ENCODE measurements at regions not wholly inside any gene's neighbourhood (a gene's known extent, or its start where the extent isn't known, plus 50 kb on each side); places are given as distances from the start of the nearest gene placed in this dataset.

DNA sequence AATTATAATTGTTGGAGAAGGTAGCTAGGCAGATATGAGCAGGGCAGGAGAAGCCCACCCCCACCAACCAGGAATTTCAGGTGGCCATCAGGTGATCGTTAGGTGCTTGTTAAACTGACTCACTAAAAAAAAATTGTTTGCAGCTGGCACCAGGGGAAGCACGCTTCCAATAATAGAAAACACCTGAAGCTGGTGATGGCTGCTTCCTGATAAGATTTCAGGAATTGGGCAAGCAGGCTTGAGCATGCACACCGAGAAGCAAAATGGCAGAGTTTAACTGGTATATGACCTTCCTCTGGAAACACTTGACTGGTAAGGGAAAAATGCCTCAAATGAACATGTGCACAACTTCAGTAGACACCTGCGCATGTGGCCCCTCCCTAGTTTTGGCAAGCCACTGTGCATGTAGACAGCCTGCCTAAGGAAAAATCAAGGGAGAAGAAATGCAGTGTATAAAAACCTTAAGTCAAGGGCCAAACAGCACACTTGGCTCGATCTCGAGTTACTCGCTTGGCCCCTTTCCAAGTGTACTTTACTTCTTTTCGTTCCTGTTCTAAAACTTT, 292.8 kb downstream of the CCDC85A start:
- TF ChIP-seq, protein P1, sequence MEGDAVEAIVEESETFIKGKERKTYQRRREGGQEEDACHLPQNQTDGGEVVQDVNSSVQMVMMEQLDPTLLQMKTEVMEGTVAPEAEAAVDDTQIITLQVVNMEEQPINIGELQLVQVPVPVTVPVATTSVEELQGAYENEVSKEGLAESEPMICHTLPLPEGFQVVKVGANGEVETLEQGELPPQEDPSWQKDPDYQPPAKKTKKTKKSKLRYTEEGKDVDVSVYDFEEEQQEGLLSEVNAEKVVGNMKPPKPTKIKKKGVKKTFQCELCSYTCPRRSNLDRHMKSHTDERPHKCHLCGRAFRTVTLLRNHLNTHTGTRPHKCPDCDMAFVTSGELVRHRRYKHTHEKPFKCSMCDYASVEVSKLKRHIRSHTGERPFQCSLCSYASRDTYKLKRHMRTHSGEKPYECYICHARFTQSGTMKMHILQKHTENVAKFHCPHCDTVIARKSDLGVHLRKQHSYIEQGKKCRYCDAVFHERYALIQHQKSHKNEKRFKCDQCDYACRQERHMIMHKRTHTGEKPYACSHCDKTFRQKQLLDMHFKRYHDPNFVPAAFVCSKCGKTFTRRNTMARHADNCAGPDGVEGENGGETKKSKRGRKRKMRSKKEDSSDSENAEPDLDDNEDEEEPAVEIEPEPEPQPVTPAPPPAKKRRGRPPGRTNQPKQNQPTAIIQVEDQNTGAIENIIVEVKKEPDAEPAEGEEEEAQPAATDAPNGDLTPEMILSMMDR (IDR thresholded peaks at IDR 0.05; ENCODE audit: insufficient read depth in 1 of 2, low read depth in 1 of 2, low read length in 1 of 2, severe bottlenecking in 1 of 2, unreplicated experiment in 1 of 2) = no peak
- Histone ChIP-seq H3K36me3 (ENCODE audit: control insufficient read depth, insufficient read depth, low read length) (no peaks in the 10 kb centered on the region), H3K9me3 (no peaks in the 10 kb centered on the region), H3K4me3 (ENCODE audit: low read depth, low read length) (no peak overlapping the region), H3K27me3 (replicated peaks; ENCODE audit: control insufficient read depth, insufficient read depth, low read length) (no peaks in the 10 kb centered on the region; the same call in 1 of the 2 replicates), H3K4me1 (no peaks in the 10 kb centered on the region)
- DNase-seq = no peak
- Mint-ChIP-seq H3K27ac (ENCODE audit: unreplicated experiment) (no peak overlapping the region), H3K27me3 (ENCODE audit: insufficient read depth, unreplicated experiment) (peaks cover 4% of the 10 kb centered on the region), H3K9me3 (ENCODE audit: unreplicated experiment) (no peaks in the 10 kb centered on the region), H3K4me3 (ENCODE audit: unreplicated experiment) (no peak overlapping the region), H3K36me3 (ENCODE audit: insufficient read depth, unreplicated experiment) (no peaks in the 10 kb centered on the region), H3K4me1 (ENCODE audit: low read depth, unreplicated experiment) (no peaks in the 10 kb centered on the region)
- intact Hi-C loops (cut with micrococcal nuclease; ENCODE audit: unreplicated experiment) = no loop called here
- no TSS peak for BruUV-seq (replicated peaks)
- POLR2A ChIA-PET = no interaction called here
- CTCF ChIA-PET = no interaction called here

DNA sequence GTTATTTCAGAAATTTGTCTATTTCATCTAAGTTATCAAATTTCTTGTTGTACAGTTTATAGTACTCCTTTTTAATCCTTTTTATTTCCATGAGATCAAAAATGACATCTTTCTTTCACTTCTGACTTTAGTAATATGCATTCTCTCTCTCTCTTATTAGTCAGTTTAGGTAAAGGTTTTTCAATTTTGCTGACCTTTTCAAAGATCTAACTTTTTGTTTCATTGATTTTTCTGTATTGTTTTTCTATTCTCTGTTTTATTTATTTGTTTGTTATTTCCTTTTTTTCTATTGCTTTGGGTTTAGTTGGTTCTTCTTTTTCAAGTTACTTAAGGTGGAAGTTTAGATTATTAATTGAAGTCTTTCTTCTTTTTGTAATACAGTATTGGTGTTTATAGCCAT, 294.2 kb downstream of the CCDC85A start:
- no peaks in the 10 kb centered on the region for H3K4me1 ChIP-seq
- no peaks in the 10 kb centered on the region for H3K9me3 Mint-ChIP-seq (ENCODE audit: unreplicated experiment)
- no peaks in the 10 kb centered on the region for H3K4me1 Mint-ChIP-seq (ENCODE audit: low read depth, unreplicated experiment)
- H3K27ac Mint-ChIP-seq (ENCODE audit: unreplicated experiment) = no peak overlapping the region
- CTCF ChIA-PET = no interaction called here
- no peaks in the 10 kb centered on the region for H3K9me3 ChIP-seq
- intact Hi-C loops (cut with micrococcal nuclease; ENCODE audit: unreplicated experiment) = no loop called here
- H3K27me3 ChIP-seq (replicated peaks; ENCODE audit: control insufficient read depth, insufficient read depth, low read length) = no peaks in the 10 kb centered on the region; the same call in 1 of the 2 replicates
- H3K36me3 ChIP-seq (ENCODE audit: control insufficient read depth, insufficient read depth, low read length) = no peaks in the 10 kb centered on the region
- POLR2A ChIA-PET = no interaction called here
- H3K4me3 ChIP-seq (ENCODE audit: low read depth, low read length) = no peak overlapping the region
- H3K36me3 Mint-ChIP-seq (ENCODE audit: insufficient read depth, unreplicated experiment) = no peaks in the 10 kb centered on the region
- TF ChIP-seq, protein P1 (IDR thresholded peaks at IDR 0.05; ENCODE audit: insufficient read depth in 1 of 2, low read depth in 1 of 2, low read length in 1 of 2, severe bottlenecking in 1 of 2, unreplicated experiment in 1 of 2) = no peak
- no peak for DNase-seq
- H3K27me3 Mint-ChIP-seq (ENCODE audit: insufficient read depth, unreplicated experiment) = peaks cover 4% of the 10 kb centered on the region
- BruUV-seq (replicated peaks) = no TSS peak
- no peak overlapping the region for H3K4me3 Mint-ChIP-seq (ENCODE audit: unreplicated experiment)

DNA sequence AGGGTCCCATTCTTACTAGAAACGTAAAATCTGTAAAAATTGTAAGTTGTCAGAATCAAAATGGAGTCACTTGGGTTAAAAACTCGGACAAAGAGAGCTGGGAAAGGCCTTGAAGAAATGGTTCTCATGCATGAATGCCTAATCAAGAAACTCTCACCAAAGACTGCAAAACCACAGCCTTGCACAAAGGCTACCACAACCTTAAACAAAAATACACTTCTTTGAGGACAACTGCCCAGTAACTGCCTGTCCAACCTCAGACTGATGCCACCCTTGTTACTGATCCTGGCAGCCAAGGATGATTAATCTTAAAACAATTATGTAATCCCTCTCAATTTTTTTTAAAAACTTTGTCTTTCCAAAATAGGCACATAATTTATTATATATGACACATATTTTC, 299.3 kb downstream of the CCDC85A start:
- Mint-ChIP-seq H3K9me3 (ENCODE audit: unreplicated experiment) (no peaks in the 10 kb centered on the region), H3K4me1 (ENCODE audit: low read depth, unreplicated experiment) (no peaks in the 10 kb centered on the region), H3K36me3 (ENCODE audit: insufficient read depth, unreplicated experiment) (no peaks in the 10 kb centered on the region), H3K27me3 (ENCODE audit: insufficient read depth, unreplicated experiment) (peaks cover 13% of the 10 kb centered on the region), H3K27ac (ENCODE audit: unreplicated experiment) (no peak overlapping the region), H3K4me3 (ENCODE audit: unreplicated experiment) (no peak overlapping the region)
- TF ChIP-seq, protein P1 (IDR thresholded peaks at IDR 0.05; ENCODE audit: insufficient read depth in 1 of 2, low read depth in 1 of 2, low read length in 1 of 2, severe bottlenecking in 1 of 2, unreplicated experiment in 1 of 2) = no peak
- H3K9me3 ChIP-seq = no peaks in the 10 kb centered on the region
- DNase-seq = no peak
- intact Hi-C loops (cut with micrococcal nuclease; ENCODE audit: unreplicated experiment) = no loop called here
- BruUV-seq (replicated peaks) = no TSS peak
- POLR2A ChIA-PET = no interaction called here
- H3K36me3 ChIP-seq (ENCODE audit: control insufficient read depth, insufficient read depth, low read length) = no peaks in the 10 kb centered on the region
- CTCF ChIA-PET = no interaction called here
- no peak overlapping the region for H3K4me3 ChIP-seq (ENCODE audit: low read depth, low read length)
- no peaks in the 10 kb centered on the region for H3K27me3 ChIP-seq (replicated peaks; ENCODE audit: control insufficient read depth, insufficient read depth, low read length)
- no peaks in the 10 kb centered on the region for H3K4me1 ChIP-seq

Data from Caco-2 (cell line).